Fibroblast of skin of left biceps (primary cell): ENCODE measurements at regions not wholly inside any gene's neighbourhood (a gene's known extent, or its start where the extent isn't known, plus 50 kb on each side); places are given as distances from the start of the nearest gene placed in this dataset.

Experiments
- DNase-seq, 2 experiments: peaks; one replicate each; pipeline ENCODE4 v3.0.0-alpha.2; 2013; ENCODE audit warnings: low read depth in 2 of 2

DNA sequence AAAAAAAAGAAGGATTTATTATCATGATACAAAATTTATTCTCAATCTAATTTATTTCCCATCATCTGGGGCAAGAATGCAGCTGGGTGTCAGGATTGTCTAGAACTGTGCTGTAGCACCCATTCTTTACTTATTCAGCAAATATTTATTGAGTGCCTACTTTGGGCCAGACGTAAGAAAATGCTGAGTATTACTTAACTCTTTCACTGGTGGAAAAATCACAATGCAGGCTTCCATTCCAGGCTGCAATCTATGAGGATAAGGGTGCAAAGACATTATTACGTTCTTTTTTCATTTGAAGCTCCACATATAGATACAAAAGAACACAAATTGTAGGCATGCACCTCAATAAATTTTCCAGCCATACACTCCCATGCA, 86.0 kb upstream of the CDKN3 start:
- no peak for DNase-seq

GRCh38 chr14:54312166-54312801, 84.5 kb upstream of the CDKN3 start:
- DNase-seq, result peak in 1 of 2 experiments; percentile 17

DNA sequence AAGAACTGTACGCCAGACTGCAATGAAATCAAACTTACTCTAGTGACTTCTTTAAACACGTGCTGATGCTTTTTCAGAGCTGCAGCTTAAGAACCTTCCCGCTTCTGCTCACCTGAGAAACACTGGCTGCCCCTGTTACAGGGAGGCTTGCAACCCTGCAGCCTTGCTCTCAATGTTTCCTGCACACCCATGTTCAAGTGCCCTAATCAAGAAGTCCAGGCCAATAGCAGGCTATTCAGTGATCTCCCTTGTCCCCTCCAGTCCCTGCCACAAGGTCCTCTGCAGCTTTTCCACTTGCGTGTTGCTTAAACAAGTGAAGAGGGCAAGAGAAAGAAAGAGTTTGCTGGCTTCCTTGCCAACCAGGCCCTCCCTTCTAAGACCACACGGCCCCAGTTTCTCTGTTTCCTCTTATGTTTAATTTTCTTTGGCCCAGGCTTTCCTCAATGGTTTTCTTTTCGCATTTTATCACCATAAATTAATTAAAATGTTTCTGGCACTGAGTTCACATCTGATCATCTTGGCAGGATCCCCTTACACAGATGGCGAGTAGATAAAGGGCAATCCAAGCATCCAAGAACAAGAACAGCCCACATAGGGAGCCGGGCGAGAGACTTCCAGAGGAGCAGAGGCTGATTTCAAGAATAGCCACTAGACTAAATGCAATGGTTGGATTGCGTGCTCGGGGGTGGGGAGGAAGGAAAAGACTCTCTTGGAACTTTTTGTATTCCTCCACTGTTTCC, 82.3 kb upstream of the CDKN3 start:
- DNase-seq, result no peak

DNA sequence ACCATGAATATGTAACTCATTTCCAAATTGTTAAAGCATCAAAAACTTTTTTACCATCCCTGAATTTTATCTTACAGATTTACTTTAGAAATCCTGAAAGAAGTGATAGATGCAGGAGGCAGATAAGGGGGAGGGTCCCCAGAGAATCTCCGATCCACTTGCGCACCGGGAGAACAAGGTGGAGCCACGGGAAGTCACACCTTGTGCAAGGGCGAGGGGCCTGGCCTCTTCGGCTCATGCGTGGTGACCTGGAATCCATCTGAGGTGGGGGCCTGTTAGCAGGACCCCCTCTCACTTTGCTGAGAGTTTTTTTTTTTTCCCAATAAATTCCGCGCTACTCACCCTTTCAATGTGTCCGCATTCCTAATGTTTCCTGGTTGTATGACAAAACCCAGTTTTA, 80.2 kb upstream of the CDKN3 start:
- no peak for DNase-seq

DNA sequence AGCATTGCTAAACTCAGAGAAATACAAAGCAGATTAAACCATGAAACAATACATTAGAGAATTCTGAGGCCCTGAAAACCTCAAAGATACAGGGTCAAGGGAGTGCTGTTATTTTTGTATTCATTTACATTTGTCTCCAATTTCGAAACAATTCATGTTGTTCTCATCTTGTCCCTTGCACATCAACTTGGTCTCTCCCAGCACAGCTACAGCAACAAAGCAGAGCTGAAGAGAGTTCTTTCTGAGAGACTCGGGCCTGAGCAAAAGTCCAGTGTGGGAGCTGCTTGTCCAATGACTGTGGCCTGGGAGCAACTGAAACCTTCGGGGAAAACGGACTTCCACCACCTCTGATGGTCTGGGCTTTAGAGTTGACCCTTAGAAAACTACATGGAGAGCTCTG, 79.4 kb upstream of the CDKN3 start:
- no peak for DNase-seq

DNA sequence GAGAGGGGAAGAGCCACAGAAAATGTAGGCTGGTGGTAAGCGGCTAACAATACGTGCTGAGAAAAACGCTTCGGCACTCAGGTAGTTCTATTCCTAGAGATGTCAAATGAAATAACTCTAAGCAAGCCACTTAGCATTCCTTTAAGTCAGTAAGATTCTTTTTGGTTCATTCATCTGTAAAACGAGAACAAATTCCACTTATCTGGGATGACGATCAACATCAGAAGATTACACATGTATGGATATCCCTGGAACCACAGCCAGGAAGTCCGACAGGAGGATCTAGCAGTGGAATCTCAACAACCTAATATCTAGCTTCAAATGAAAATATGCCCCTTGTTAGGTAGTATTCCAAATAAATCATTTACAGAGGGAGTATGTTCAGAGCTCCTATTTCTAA, 74.6 kb upstream of the CDKN3 start:
- DNase-seq, result no peak

DNA sequence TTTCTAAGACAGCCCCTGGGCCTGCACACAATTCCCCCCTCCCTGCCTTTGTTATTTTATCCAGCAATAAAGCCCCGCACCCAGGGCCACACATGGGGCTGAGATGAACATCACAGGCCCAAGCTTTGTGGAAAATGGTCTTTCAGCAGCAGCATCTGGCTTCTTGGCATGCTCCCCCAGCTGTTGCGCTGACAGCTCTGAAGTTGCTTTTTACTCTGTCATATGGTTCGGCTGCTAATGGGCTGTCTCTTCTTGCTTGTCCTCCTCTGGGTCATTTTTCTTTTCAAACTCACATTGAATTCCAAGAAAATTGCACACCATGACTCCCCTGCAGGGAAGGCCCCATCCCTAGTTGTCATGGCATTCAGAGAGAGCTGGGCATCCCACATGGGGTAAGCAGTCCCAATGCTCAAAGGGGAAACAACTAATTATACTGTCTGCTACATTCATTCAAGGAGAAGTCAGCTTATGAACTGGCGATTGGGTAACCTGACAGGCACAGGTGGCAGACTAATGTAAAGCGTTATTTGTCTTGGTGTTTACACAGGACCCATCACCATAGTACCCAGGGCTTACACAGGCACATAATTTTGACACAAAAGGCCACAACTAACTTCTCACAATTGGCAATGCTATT, 74.0 kb upstream of the CDKN3 start:
- no peak for DNase-seq

- no peak for DNase-seq
Observed at GRCh38 chr14:54325766-54326165, 71.0 kb upstream of the CDKN3 start.

DNA sequence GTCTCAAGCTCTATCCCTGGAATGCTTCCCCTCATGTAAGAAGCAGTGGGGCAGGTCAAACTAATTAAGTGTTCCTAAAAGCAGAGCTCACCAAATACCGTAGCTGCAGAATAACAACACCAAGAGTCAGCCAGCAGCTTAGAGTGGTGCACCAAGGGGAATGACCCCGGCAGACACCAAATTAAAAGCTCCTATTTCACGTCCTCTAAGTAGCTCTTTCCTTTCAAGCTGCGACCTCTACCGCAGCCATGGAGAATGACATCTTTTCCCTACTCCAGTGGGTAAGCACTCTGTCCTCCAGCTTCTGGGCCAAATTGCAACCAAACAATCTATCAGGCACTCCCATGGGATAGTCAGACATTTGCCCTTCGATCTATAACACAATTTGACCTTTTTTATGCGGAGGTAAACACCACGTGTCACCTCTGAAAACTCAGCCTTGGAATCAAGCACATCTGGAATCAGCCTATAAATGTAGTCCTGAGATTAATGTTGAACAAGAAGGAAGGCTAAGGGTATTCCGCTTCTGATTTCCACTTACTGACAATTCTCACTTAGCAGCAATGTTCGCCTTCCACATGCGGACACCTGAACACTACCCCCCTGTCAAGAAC, 67.6 kb upstream of the CDKN3 start:
- DNase-seq, result no peak

DNA sequence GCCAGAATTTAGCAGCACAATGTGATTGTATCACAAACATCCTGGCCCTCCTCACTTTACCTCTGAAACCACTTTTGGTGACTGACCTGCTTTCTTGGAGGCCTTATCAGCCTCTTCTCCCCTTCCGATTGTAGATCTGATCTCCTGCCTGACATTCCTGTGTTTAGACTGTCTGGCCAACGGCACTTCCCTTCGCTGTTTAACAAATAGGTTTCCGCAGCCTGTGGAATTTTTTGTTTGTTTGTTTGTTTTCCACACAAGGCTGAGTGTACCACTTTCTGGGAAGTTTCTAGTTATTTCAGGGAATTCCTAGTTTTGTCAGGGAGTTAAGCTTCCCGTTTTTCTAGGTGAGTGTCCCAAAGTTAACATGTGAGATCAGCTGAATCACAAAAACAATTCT, 65.9 kb upstream of the CDKN3 start:
- DNase-seq, result no peak

DNA sequence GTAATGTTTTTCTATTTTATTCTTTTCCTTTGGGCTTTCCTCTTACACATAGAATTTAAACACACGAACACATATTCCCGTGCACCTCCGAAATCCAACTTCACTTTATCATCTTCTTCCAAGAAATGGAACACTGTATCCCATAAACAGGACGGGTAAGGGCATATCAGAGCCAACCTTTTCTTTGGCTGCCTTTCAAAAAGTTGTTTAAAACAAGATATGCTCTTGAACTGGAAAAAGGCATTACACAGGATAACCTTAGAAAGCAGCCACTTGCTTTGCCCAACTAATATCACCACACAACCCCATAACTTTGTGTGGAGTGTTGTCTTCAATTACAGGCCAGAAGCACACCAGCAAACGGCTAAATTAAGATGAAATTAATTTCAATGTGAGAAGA, 65.3 kb upstream of the CDKN3 start:
- DNase-seq, result no peak

DNA sequence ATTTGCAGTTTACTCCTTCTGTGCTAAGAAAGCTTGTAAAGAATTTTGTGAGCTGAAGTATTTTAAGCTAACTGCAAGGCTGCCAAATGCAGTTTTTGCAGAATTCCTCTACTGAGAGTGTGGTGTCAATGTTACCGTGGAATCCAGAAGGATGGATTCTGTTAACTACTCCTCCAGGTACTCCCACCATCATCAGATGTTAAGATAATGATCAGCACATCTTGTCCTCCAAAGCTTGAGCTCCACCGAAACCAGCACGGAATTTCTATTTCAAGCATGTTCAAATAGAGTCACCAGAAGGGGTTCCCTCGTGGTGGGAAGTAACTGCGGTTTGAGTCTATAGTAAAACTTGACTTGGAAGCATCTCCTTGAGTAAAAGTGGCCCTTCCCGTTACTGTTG, 64.3 kb upstream of the CDKN3 start:
- DNase-seq, result no peak

GRCh38 chr14:54333511-54333910, 63.3 kb upstream of the CDKN3 start:
- DNase-seq, result no peak

DNA sequence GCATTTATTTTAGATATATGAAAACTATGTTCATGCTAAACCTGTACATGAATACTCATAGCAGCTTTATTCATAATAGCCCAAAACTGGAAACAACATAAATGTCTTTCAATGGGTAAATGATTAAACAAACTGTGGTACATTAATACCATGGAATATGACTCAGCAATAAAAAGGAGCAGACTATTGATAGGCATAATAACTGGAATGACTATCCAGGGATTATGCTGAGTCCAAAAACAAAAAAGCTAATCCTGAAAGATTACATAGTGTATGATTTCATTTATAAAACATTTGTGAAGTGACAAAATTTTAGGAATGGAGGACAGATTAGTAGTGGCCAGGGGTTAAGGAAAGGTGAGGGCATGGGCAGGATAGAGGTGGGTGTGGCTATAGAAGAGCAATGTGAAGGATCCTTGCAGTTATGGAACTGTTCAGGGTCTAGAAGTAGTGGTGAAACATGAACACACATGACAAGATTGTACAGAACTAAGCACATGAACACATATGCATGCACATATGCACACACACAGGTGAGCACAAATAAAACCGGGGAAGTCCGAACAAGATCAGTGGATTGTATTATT, 61.1 kb upstream of the CDKN3 start:
- DNase-seq, result no peak

GRCh38 chr14:54337314-54337713, 59.5 kb upstream of the CDKN3 start:
- DNase-seq, result no peak

- DNase-seq, result no peak
Observed at GRCh38 chr14:54338696-54339317, 58.0 kb upstream of the CDKN3 start.

DNA sequence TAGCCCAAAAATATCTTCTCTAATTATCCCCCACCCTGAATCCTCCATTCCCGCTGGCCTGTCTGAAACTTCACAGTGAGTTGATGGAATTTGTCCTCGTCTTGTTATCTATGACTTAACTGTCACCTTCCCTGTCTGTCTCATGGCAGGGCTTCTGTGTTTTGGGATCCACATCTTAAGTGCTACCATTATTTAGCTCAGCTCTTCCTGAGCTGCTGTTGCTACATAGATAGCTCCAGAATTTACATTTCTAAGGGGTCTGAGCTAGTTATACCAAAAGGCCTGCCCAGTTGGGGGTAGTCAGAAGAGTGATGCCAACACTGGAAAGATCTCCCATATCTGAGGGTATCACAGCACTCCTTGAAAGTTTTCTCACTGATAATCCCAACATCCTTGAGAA, 57.0 kb upstream of the CDKN3 start:
- DNase-seq, result no peak

GRCh38 chr14:54342806-54343205, 54.0 kb upstream of the CDKN3 start:
- no peak for DNase-seq

DNA sequence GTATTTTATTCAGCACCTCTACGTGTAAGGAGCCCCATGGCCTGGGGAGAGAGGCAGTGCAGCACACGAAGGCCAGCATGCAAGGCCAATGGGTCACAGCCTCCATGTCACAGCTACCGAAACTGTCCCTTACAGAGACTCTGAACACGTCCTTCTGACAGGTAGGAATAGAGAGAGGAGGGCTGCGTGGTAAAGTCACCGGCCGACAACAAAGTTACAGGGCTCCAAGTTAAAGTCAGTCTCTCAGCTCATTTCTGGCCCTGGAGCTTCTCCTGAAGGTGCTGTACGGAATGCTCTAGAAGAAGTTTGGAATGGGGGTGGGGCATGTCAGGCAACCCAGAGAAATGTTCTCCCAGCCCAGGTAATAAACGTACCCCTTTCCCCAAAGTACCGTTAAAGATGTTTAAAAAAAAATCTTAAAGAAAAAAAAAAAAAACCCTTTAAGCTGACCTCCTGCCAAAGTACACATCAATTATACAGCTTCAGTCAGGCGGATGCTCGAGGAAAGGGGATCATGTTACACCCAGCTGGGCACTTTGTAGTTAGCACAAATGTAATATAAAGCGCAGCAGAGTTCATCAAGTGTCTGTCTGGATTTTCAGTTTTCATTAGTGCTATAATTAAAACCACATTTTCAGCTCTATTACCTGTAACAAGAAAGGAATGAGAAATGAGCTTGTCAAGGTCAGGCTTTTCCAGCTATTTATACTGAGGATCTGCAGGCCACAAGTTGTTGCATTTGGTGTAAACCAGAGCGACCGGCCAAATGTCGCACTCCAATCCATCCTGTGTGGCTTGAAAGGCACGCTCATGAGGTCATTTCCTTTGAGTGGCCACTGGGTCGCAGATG, 53.3 kb upstream of the CDKN3 start:
- no peak for DNase-seq

DNA sequence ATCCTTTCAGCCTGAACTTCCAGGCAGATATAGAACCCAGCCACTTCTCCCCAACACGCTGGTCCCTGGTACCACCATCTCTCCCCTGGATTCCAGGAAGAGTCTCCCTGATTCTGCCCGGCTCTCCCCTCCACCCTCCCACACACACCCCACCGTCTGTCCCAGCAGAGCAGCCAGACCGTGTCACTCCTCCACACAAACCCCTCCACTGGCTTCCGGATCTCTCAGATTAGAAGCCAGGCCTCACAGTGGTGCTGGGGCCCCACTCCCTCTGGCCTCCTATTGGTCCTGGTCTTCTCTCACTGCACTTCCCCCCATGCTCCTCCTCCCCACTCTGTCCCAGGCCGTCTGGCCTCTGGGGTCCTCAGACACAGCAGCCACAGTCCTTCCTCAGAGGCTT, 52.4 kb upstream of the CDKN3 start:
- DNase-seq, result no peak

GRCh38 chr14:54346257-54346656, 50.5 kb upstream of the CDKN3 start:
- no peak for DNase-seq
